ENCODE measurements at regions not wholly inside any gene's neighbourhood (a gene's known extent, or its start where the extent isn't known, plus 50 kb on each side); places are given as distances from the start of the nearest gene placed in this dataset.

GRCh38 chr1:29752141-29752540 lies 515.8 kb downstream of the PTPRU start:
- no peaks in the 10 kb centered on the region for H3K36me3 Mint-ChIP-seq (ENCODE audit: insufficient read depth in 2 of 2)
- H3K9me3 Mint-ChIP-seq, result no peaks in the 10 kb centered on the region
- H3K4me3 Mint-ChIP-seq, result no peak overlapping the region
- ATAC-seq (replicated peaks in 1 of 2) (no peak), DNase-seq (no peak)
- H3K27ac Mint-ChIP-seq, result no peak overlapping the region
- H3K4me1 Mint-ChIP-seq (ENCODE audit: low read depth), result no peaks in the 10 kb centered on the region
- H3K27me3 Mint-ChIP-seq (ENCODE audit: low read depth), result no peaks in the 10 kb centered on the region

- no peak for ATAC-seq (replicated peaks in 1 of 2)
These were observed 513.0 kb downstream of the PTPRU start for GRCh38 chr1:29749024-29749945.

GRCh38 chr1:29747196-29747595 lies 510.9 kb downstream of the PTPRU start:
- Mint-ChIP-seq H3K36me3 (ENCODE audit: insufficient read depth in 2 of 2) (no peaks in the 10 kb centered on the region), H3K27me3 (ENCODE audit: low read depth) (no peaks in the 10 kb centered on the region), H3K4me3 (no peak overlapping the region), H3K27ac (no peak overlapping the region), H3K9me3 (no peaks in the 10 kb centered on the region), H3K4me1 (ENCODE audit: low read depth) (no peaks in the 10 kb centered on the region)
- ATAC-seq (replicated peaks in 1 of 2), result no peak
- DNase-seq, result no peak

More at GRCh38 chr1:29749024-29749945, 513.0 kb downstream of the PTPRU start:
- Mint-ChIP-seq H3K36me3 (ENCODE audit: insufficient read depth in 2 of 2) (no peaks in the 10 kb centered on the region), H3K27ac (no peak overlapping the region), H3K27me3 (ENCODE audit: low read depth) (no peaks in the 10 kb centered on the region), H3K4me1 (ENCODE audit: low read depth) (no peaks in the 10 kb centered on the region), H3K4me3 (no peak overlapping the region), H3K9me3 (no peaks in the 10 kb centered on the region)
- DNase-seq, result no peak

- Mint-ChIP-seq H3K27ac (no peak overlapping the region), H3K4me1 (ENCODE audit: low read depth) (no peaks in the 10 kb centered on the region), H3K9me3 (no peaks in the 10 kb centered on the region), H3K4me3 (no peak overlapping the region), H3K27me3 (ENCODE audit: low read depth) (no peaks in the 10 kb centered on the region), H3K36me3 (ENCODE audit: insufficient read depth in 2 of 2) (no peaks in the 10 kb centered on the region)
- no peak for ATAC-seq (replicated peaks in 1 of 2)
- no peak for DNase-seq
These were observed 509.8 kb downstream of the PTPRU start for GRCh38 chr1:29746076-29746665.

- no peak overlapping the region for H3K27ac Mint-ChIP-seq
- no peaks in the 10 kb centered on the region for H3K9me3 Mint-ChIP-seq
- no peak for DNase-seq
- no peaks in the 10 kb centered on the region for H3K4me1 Mint-ChIP-seq (ENCODE audit: low read depth)
- no peak overlapping the region for H3K4me3 Mint-ChIP-seq
- no peak for ATAC-seq (replicated peaks in 1 of 2)
- peaks cover 7% of the 10 kb centered on the region for H3K27me3 Mint-ChIP-seq (ENCODE audit: low read depth)
- H3K36me3 Mint-ChIP-seq (ENCODE audit: insufficient read depth in 2 of 2), result no peaks in the 10 kb centered on the region
These were observed 508.6 kb downstream of the PTPRU start for GRCh38 chr1:29744684-29745490.

DNA sequence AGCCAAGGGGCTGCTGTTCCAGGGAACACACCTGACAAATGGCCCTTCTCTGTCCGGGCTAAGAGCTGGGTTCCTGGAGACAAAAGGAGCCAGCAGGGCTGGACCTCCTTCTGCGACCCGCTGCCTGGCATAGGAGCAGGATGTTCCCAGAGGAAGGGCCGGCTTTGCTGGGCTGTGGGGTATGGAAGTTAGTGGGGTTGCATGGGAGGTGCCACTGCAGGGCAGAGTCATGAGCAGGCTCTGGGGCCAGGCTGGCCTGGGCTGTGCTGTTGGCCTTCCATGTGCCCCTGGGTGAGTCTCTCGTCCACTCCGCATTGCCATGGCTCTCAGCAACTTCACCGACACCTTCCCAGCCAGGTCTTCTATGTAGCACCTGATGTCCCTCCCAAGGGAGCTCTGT lies 507.6 kb downstream of the PTPRU start:
- Mint-ChIP-seq H3K27me3 (ENCODE audit: low read depth) (peaks cover 7% of the 10 kb centered on the region), H3K4me1 (ENCODE audit: low read depth) (no peaks in the 10 kb centered on the region), H3K4me3 (no peak overlapping the region), H3K36me3 (ENCODE audit: insufficient read depth in 2 of 2) (no peaks in the 10 kb centered on the region), H3K9me3 (no peaks in the 10 kb centered on the region), H3K27ac (no peak overlapping the region)
- no peak for DNase-seq
- ATAC-seq (replicated peaks in 1 of 2), result no peak

- Mint-ChIP-seq H3K9me3 (no peaks in the 10 kb centered on the region), H3K27me3 (ENCODE audit: low read depth) (peaks cover 7% of the 10 kb centered on the region), H3K27ac (no peak overlapping the region), H3K4me1 (ENCODE audit: low read depth) (no peaks in the 10 kb centered on the region), H3K4me3 (no peak overlapping the region), H3K36me3 (ENCODE audit: insufficient read depth in 2 of 2) (no peaks in the 10 kb centered on the region)
- ATAC-seq (replicated peaks in 1 of 2) (no peak), DNase-seq (no peak)
These were observed 506.9 kb downstream of the PTPRU start for GRCh38 chr1:29743264-29743663.

DNA sequence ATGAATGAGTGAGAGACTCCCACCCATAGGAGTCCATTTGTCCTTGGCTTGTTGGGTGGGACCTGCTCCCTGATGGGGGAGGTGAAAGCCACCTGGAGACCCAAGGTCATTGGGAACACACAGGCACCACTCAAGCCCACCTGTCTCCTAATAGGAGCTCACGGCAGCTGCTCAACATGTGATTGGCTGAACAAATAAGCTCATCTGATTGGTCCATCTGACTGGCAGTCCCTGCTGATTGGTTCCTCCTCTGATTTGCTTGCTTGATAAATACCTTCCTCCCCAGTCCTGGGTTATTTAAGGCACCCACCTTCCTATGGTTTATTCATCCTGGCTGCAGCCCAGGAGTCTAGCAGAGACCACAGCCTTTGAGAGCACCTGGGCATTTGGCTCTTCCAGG lies 502.9 kb downstream of the PTPRU start:
- H3K27ac Mint-ChIP-seq, result no peak overlapping the region
- H3K4me1 Mint-ChIP-seq (ENCODE audit: low read depth), result peaks cover 4% of the 10 kb centered on the region
- ATAC-seq (replicated peaks in 1 of 2), result no peak
- H3K4me3 Mint-ChIP-seq, result no peak overlapping the region
- peaks cover 7% of the 10 kb centered on the region for H3K27me3 Mint-ChIP-seq (ENCODE audit: low read depth)
- no peaks in the 10 kb centered on the region for H3K36me3 Mint-ChIP-seq (ENCODE audit: insufficient read depth in 2 of 2)
- DNase-seq, result no peak
- no peaks in the 10 kb centered on the region for H3K9me3 Mint-ChIP-seq

GRCh38 chr1:29736582-29737188 lies 500.4 kb downstream of the PTPRU start:
- H3K27me3 Mint-ChIP-seq (ENCODE audit: low read depth), result peaks cover 20% of the 10 kb centered on the region
- DNase-seq (peak; percentile 7 to 12), ATAC-seq (replicated peaks in 1 of 2) (no peak)
- no peak overlapping the region for H3K27ac Mint-ChIP-seq
- H3K4me1 Mint-ChIP-seq (ENCODE audit: low read depth), result peaks cover 4% of the 10 kb centered on the region
- H3K4me3 Mint-ChIP-seq, result no peak overlapping the region
- H3K9me3 Mint-ChIP-seq, result no peaks in the 10 kb centered on the region
- H3K36me3 Mint-ChIP-seq (ENCODE audit: insufficient read depth in 2 of 2), result no peaks in the 10 kb centered on the region

DNA sequence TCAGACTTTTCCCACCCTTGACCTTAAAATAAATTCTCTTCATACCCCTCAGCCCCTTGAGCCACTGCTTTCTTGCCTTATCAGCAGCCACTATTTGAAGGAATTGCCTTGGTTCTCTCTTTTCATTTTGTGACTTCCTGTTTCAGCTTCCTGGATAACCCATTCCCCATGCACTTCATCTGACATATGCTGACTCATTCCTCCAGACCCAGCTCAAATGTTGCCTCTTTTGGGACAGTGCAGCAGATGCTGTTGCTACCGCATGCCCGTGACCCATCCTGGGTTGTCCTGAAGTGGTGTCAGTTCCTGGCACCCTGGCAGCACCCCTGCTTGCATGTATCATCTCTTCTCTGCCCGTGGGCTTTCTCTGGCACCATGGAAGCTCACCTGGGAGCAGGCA lies 496.1 kb downstream of the PTPRU start:
- Mint-ChIP-seq H3K36me3 (ENCODE audit: insufficient read depth in 2 of 2) (no peaks in the 10 kb centered on the region), H3K4me1 (ENCODE audit: low read depth) (peaks cover 4% of the 10 kb centered on the region), H3K27me3 (ENCODE audit: low read depth) (peaks cover 12% of the 10 kb centered on the region)

DNA sequence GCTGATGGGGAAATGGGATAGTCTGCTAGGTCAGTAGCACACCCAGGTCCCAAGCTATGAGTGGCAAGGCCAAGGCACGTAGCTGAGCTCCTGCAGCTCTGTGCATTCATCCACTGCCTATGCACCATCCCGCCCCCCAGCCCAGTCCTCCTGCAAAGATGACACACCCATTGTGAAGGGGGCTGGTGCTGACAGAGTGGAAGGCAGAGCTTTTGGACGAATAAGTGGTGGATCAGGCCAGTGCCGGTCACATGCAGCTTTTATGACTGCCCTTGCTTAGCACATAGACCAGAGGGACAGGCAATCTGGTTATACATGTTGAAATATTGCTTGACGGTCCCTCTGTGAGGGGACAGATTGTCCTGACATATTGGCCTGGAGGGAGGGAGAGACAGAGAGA lies 494.3 kb downstream of the PTPRU start:
- H3K27me3 Mint-ChIP-seq (ENCODE audit: low read depth), result peaks cover 12% of the 10 kb centered on the region
- H3K9me3 Mint-ChIP-seq, result no peaks in the 10 kb centered on the region
- H3K4me1 Mint-ChIP-seq (ENCODE audit: low read depth), result peaks cover 4% of the 10 kb centered on the region
- H3K27ac Mint-ChIP-seq, result no peak overlapping the region
- H3K36me3 Mint-ChIP-seq (ENCODE audit: insufficient read depth in 2 of 2), result no peaks in the 10 kb centered on the region
- no peak for DNase-seq
- no peak for ATAC-seq (replicated peaks in 1 of 2)
- no peak overlapping the region for H3K4me3 Mint-ChIP-seq

More for the DNA sequence above, 496.1 kb downstream of the PTPRU start:
- Mint-ChIP-seq H3K9me3 (no peaks in the 10 kb centered on the region), H3K4me3 (no peak overlapping the region), H3K27ac (no peak overlapping the region)
- DNase-seq (no peak), ATAC-seq (replicated peaks in 1 of 2) (no peak)

DNA sequence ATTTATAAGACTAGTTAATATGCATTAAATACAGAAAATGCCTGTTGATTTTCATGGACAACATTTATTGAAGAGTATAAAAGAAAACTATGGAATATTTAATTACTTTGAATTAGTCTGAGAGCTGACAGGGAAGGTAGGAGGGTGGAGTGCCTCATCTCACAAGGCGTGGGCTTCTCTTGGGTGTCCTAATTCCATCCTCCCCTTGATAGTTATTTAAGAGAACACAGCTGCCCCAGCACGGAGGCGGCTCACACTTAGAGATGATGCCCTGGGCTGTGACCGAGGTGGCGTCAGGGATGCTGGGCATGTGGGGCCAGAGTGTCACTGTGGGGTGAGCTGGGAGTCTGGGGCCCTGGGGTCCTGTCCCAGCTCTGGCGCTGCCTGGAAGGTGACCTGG lies 493.0 kb downstream of the PTPRU start:
- Mint-ChIP-seq H3K27me3 (ENCODE audit: low read depth) (peaks cover 12% of the 10 kb centered on the region), H3K9me3 (no peaks in the 10 kb centered on the region), H3K36me3 (ENCODE audit: insufficient read depth in 2 of 2) (no peaks in the 10 kb centered on the region), H3K4me3 (no peak overlapping the region), H3K4me1 (ENCODE audit: low read depth) (no peaks in the 10 kb centered on the region), H3K27ac (no peak overlapping the region)
- no peak for DNase-seq
- no peak for ATAC-seq (replicated peaks in 1 of 2)

- ATAC-seq (replicated peaks in 1 of 2), result no peak
- Mint-ChIP-seq H3K27me3 (ENCODE audit: low read depth) (peaks cover 12% of the 10 kb centered on the region), H3K27ac (no peak overlapping the region), H3K36me3 (ENCODE audit: insufficient read depth in 2 of 2) (peaks cover 0 to 3% of the 10 kb centered on the region in 2 donors), H3K4me1 (ENCODE audit: low read depth) (no peaks in the 10 kb centered on the region), H3K9me3 (peaks cover 3% of the 10 kb centered on the region in 2 donors), H3K4me3 (no peak overlapping the region)
- no peak for DNase-seq
These were observed 492.4 kb downstream of the PTPRU start for GRCh38 chr1:29728703-29729102.

All from activated T-cell treated with anti-CD3 and anti-CD28 coated beads, Interleukin-2, amount 50 U/mL, for 72 hours (primary cell).